ENCODE measurements at regions not wholly inside any gene's neighbourhood (a gene's known extent, or its start where the extent isn't known, plus 50 kb on each side); places are given as distances from the start of the nearest gene placed in this dataset.

- H3K36me3 ChIP-seq = no peaks in the 10 kb centered on the region
- no peaks in the 10 kb centered on the region for H3K9me3 ChIP-seq
- H3K27me3 ChIP-seq = no peaks in the 10 kb centered on the region
- intact Hi-C loops (cut with DNase I; ENCODE audit: low total_unique reads) = no loop called here
- no peak for DNase-seq
- H3K4me1 ChIP-seq = no peaks in the 10 kb centered on the region
- no peak for TF ChIP-seq CTCF (IDR thresholded peaks at IDR 0.05)
- no peak overlapping the region for H3K27ac ChIP-seq
- no peak overlapping the region for H3K4me3 ChIP-seq
These were observed 67.6 kb upstream of the PPARGC1A start for GRCh38 chr4:23957465-23957864.

GRCh38 chr4:23956601-23957364 is 66.9 kb upstream of the PPARGC1A start:
- intact Hi-C loops (cut with DNase I; ENCODE audit: low total_unique reads) = no loop called here
- TF ChIP-seq CTCF (IDR thresholded peaks at IDR 0.05) = no peak
- H3K9me3 ChIP-seq = no peaks in the 10 kb centered on the region
- H3K4me1 ChIP-seq = no peaks in the 10 kb centered on the region
- H3K36me3 ChIP-seq = no peaks in the 10 kb centered on the region
- no peak for DNase-seq
- H3K27me3 ChIP-seq = no peaks in the 10 kb centered on the region
- H3K4me3 ChIP-seq = no peak overlapping the region
- H3K27ac ChIP-seq = no peak overlapping the region

- Histone ChIP-seq H3K27me3 (no peaks in the 10 kb centered on the region), H3K27ac (no peak overlapping the region), H3K4me3 (no peak overlapping the region), H3K36me3 (no peaks in the 10 kb centered on the region), H3K9me3 (no peaks in the 10 kb centered on the region), H3K4me1 (no peaks in the 10 kb centered on the region)
- intact Hi-C loops (cut with DNase I; ENCODE audit: low total_unique reads) = no loop called here
- no peak for TF ChIP-seq CTCF (IDR thresholded peaks at IDR 0.05)
- no peak for DNase-seq
These were observed 62.4 kb upstream of the PPARGC1A start for GRCh38 chr4:23952258-23952657.

GRCh38 chr4:23947826-23948225 is 58.0 kb upstream of the PPARGC1A start:
- Histone ChIP-seq H3K36me3 (no peaks in the 10 kb centered on the region), H3K4me1 (peaks cover 0 to 3% (median 0%) of the 10 kb centered on the region in 4 donors), H3K9me3 (no peaks in the 10 kb centered on the region), H3K27ac (no peak overlapping the region), H3K27me3 (no peaks in the 10 kb centered on the region), H3K4me3 (no peak overlapping the region)
- no peak for TF ChIP-seq CTCF (IDR thresholded peaks at IDR 0.05)
- intact Hi-C loops (cut with DNase I; ENCODE audit: low total_unique reads) = no loop called here
- no peak for DNase-seq

- H3K27me3 ChIP-seq = no peaks in the 10 kb centered on the region
- DNase-seq = no peak
- no peaks in the 10 kb centered on the region for H3K9me3 ChIP-seq
- intact Hi-C loops (cut with DNase I; ENCODE audit: low total_unique reads) = no loop called here
- peaks cover 0 to 3% (median 0%) of the 10 kb centered on the region in 4 donors for H3K4me1 ChIP-seq
- H3K27ac ChIP-seq = no peak overlapping the region
- no peak for TF ChIP-seq CTCF (IDR thresholded peaks at IDR 0.05)
- H3K4me3 ChIP-seq = no peak overlapping the region
- H3K36me3 ChIP-seq = no peaks in the 10 kb centered on the region
These were observed 56.5 kb upstream of the PPARGC1A start for GRCh38 chr4:23946299-23946698.

All from tibial artery (tissue), 4 donors.